ENCODE measurements at regions not wholly inside any gene's neighbourhood (a gene's known extent, or its start where the extent isn't known, plus 50 kb on each side); places are given as distances from the start of the nearest gene placed in this dataset.

DNA sequence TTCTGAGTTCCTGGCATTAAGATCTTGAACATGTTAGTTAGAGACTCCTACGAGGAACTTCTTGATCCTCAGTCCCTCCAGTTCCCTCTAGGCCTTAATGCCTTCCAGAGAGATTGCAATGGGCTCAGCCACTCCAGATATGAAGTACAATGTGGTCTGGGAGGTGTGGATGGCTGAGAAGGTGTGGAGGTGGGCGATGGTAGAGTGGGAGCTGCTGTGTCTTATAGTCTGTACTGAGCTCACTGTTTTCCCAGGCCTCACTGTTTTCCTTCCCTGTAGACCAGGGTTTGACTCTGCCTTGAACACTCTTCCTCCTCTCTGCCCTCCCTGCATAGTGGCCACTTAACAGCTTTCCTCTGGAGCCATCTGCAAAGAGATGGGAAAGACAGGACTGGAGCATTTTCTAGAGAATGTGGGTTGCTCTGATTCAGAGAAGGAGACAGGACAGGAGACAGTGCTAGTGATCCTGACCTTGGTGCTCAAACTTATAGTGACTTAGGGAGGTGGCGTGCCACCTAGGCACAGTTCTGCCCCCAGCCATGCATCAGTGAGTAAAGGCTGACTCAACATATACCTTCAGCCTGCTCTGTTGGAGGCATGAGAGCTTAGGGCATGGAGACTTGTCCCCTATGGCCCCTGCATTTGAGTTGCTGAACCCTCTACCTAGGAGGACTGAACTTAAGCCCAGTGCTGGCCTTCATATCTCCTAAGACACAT, 129.7 kb downstream of the TDRD15 start:
- Histone ChIP-seq H3K4me3 (ENCODE audit: insufficient read length, low read depth) (no peak overlapping the region), H3K9ac (ENCODE audit: insufficient read length, low read depth) (no peak overlapping the region), H3K4me1 (ENCODE audit: insufficient read depth, insufficient read length) (no peaks in the 10 kb centered on the region), H3K9me3 (ENCODE audit: insufficient read depth, low read length) (no peaks in the 10 kb centered on the region), H3K36me3 (ENCODE audit: insufficient read depth, insufficient read length, low read length) (no peaks in the 10 kb centered on the region), H3K27me3 (ENCODE audit: insufficient read depth, insufficient read length) (no peaks in the 10 kb centered on the region)
- no peak for DNase-seq (ENCODE audit: low read depth, low spot score)
- TF ChIP-seq SUZ12 (IDR thresholded peaks at IDR 0.05; ENCODE audit: extremely low read depth, insufficient read depth, insufficient read length) (no peak), YY1 (IDR thresholded peaks at IDR 0.05; ENCODE audit: insufficient read depth, insufficient read length) (no peak), ZNF274 (IDR thresholded peaks at IDR 0.05; ENCODE audit: low read depth, low read length) (no peak)

DNA sequence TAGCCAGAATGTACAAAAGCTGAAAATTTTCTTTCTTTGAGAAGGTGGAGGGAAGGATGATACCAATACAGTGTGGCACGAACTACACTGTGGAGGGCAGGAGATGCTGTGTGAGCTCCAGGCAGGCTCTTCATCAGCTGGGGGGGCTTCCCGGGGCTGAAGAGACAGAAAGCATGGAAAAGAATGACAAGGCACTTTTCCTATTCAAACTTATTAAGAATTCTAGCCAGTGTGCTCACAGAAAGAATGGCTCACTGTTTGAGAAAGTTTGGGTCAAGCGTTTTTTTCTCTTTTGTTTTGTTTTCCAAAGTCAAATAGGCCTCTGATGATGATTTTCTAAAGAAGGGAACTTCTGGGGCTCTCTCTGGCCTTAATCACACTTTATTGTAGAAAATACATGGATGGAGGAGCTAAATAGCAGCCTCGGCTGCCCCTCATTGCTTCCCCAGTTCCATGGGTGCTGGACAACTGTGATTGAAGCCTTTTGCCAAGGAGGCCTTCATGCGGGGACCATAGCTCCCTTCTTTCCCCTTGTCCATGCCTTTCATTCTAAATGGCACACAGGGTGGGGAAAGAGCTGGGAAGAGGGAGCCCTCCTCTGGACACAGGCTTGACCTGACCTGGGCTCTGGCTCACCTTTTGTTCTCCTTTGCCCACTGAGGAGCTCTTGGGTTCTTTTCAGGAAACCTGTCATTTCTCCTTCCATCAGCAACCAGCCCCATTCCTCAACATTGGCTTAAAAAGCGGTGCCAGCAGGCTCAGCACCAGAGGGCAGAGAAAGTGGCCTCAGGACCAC, 130.6 kb downstream of the TDRD15 start:
- no peaks in the 10 kb centered on the region for H3K4me1 ChIP-seq (ENCODE audit: insufficient read depth, insufficient read length)
- H3K9ac ChIP-seq (ENCODE audit: insufficient read length, low read depth): no peak overlapping the region
- H3K27me3 ChIP-seq (ENCODE audit: insufficient read depth, insufficient read length): no peaks in the 10 kb centered on the region
- no peaks in the 10 kb centered on the region for H3K36me3 ChIP-seq (ENCODE audit: insufficient read depth, insufficient read length, low read length)
- TF ChIP-seq YY1 (IDR thresholded peaks at IDR 0.05; ENCODE audit: insufficient read depth, insufficient read length) (no peak), ZNF274 (IDR thresholded peaks at IDR 0.05; ENCODE audit: low read depth, low read length) (no peak), SUZ12 (IDR thresholded peaks at IDR 0.05; ENCODE audit: extremely low read depth, insufficient read depth, insufficient read length) (no peak)
- H3K4me3 ChIP-seq (ENCODE audit: insufficient read length, low read depth): no peak overlapping the region
- no peak for DNase-seq (ENCODE audit: low read depth, low spot score)
- no peaks in the 10 kb centered on the region for H3K9me3 ChIP-seq (ENCODE audit: insufficient read depth, low read length)

DNA sequence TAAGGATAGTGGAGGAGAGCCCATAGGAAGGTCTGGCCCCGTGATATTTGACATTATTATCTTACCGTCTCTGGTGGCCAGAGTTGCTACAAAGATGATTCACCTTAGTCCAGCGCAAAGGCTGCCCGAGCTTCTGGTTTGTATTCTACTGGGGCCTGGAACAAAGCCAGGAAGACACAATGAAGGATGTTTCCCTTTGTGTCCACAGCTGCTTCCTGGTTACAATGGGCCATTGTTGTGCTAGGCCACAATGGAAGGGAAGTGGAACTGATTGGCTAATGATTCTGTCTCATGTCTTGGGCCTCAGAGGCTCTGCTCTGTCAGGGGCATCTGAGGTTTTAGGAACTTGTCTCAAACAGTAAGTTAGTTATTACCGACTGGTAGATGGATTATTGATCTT, 132.2 kb downstream of the TDRD15 start:
- H3K27me3 ChIP-seq (ENCODE audit: insufficient read depth, insufficient read length): no peaks in the 10 kb centered on the region
- DNase-seq (ENCODE audit: low read depth, low spot score): no peak
- TF ChIP-seq ZNF274 (IDR thresholded peaks at IDR 0.05; ENCODE audit: low read depth, low read length): no peak
- TF ChIP-seq SUZ12 (IDR thresholded peaks at IDR 0.05; ENCODE audit: extremely low read depth, insufficient read depth, insufficient read length): no peak
- no peak for TF ChIP-seq YY1 (IDR thresholded peaks at IDR 0.05; ENCODE audit: insufficient read depth, insufficient read length)
- H3K4me3 ChIP-seq (ENCODE audit: insufficient read length, low read depth): no peak overlapping the region
- H3K9me3 ChIP-seq (ENCODE audit: insufficient read depth, low read length): no peaks in the 10 kb centered on the region
- H3K9ac ChIP-seq (ENCODE audit: insufficient read length, low read depth): no peak overlapping the region
- no peaks in the 10 kb centered on the region for H3K36me3 ChIP-seq (ENCODE audit: insufficient read depth, insufficient read length, low read length)
- H3K4me1 ChIP-seq (ENCODE audit: insufficient read depth, insufficient read length): no peaks in the 10 kb centered on the region

DNA sequence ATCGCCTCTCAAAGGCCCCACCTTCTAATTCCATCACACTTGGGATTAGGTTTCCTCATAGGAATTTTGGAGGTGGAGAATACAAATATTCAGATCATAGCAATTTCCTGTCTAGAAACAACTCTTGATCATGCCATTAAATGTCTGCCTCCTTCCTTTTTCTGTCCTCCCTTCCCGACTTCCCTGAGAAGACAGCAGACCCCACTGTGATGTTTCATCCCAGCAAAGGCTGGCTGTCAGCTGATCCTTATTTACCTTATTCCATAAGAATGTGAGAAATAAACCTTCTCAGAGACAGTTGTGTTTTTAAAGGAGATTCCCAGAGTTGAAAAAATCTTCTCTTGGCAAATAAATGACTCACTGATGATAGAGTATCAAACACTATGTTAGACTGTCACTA, 133.9 kb downstream of the TDRD15 start:
- H3K27me3 ChIP-seq (ENCODE audit: insufficient read depth, insufficient read length): no peaks in the 10 kb centered on the region
- no peak for DNase-seq (ENCODE audit: low read depth, low spot score)
- no peaks in the 10 kb centered on the region for H3K9me3 ChIP-seq (ENCODE audit: insufficient read depth, low read length)
- H3K36me3 ChIP-seq (ENCODE audit: insufficient read depth, insufficient read length, low read length): no peaks in the 10 kb centered on the region
- H3K4me1 ChIP-seq (ENCODE audit: insufficient read depth, insufficient read length): no peaks in the 10 kb centered on the region
- TF ChIP-seq YY1 (IDR thresholded peaks at IDR 0.05; ENCODE audit: insufficient read depth, insufficient read length) (no peak), ZNF274 (IDR thresholded peaks at IDR 0.05; ENCODE audit: low read depth, low read length) (no peak), SUZ12 (IDR thresholded peaks at IDR 0.05; ENCODE audit: extremely low read depth, insufficient read depth, insufficient read length) (no peak)
- no peak overlapping the region for H3K9ac ChIP-seq (ENCODE audit: insufficient read length, low read depth)
- H3K4me3 ChIP-seq (ENCODE audit: insufficient read length, low read depth): no peak overlapping the region

DNA sequence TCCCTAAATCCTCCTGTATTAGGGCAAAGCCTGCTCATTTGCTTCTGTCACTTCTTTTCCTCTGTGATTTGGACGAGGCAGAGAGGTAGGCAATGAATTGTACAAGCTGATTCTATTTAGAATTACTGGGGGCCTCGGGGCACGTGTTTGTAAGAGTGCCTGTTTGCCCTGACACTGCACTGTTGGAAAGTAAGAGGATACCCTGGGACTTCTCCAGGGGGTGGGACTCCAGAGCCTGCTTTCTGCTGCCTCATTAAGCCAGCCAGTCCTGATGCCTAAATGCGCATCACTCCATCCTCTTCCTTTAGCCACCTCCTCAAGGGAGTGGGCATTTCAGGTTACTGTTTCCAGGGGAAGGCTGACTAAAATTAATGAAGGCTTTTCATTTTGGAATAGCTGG, 134.3 kb downstream of the TDRD15 start:
- Histone ChIP-seq H3K36me3 (ENCODE audit: insufficient read depth, insufficient read length, low read length) (no peaks in the 10 kb centered on the region), H3K9me3 (ENCODE audit: insufficient read depth, low read length) (no peaks in the 10 kb centered on the region), H3K27me3 (ENCODE audit: insufficient read depth, insufficient read length) (no peaks in the 10 kb centered on the region), H3K9ac (ENCODE audit: insufficient read length, low read depth) (no peak overlapping the region), H3K4me3 (ENCODE audit: insufficient read length, low read depth) (no peak overlapping the region), H3K4me1 (ENCODE audit: insufficient read depth, insufficient read length) (no peaks in the 10 kb centered on the region)
- peak; percentile 25 for DNase-seq (ENCODE audit: low read depth, low spot score)
- TF ChIP-seq YY1 (IDR thresholded peaks at IDR 0.05; ENCODE audit: insufficient read depth, insufficient read length) (no peak), SUZ12 (IDR thresholded peaks at IDR 0.05; ENCODE audit: extremely low read depth, insufficient read depth, insufficient read length) (no peak), ZNF274 (IDR thresholded peaks at IDR 0.05; ENCODE audit: low read depth, low read length) (no peak)

DNA sequence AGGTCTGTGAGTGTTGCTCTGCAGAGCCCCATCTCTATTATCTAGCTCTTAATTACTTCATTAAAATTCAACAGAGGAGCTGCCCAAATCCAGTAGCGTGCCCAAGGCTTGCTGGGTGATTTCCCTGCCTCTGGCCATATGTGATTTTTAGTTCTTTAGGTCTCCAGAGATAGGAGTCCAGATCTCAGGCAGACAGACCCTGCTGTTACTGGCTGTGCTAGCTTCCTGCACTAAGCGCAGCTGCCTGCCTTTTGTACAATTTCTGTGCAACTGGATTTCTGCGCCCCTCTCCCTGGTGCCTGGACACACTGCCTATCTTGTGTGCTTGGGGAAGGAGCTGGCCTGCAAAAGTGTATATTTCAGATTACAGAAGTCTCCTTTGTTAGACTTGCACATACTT, 136.5 kb downstream of the TDRD15 start:
- no peak for TF ChIP-seq ZNF274 (IDR thresholded peaks at IDR 0.05; ENCODE audit: low read depth, low read length)
- TF ChIP-seq SUZ12 (IDR thresholded peaks at IDR 0.05; ENCODE audit: extremely low read depth, insufficient read depth, insufficient read length): no peak
- no peak for TF ChIP-seq YY1 (IDR thresholded peaks at IDR 0.05; ENCODE audit: insufficient read depth, insufficient read length)
- no peaks in the 10 kb centered on the region for H3K27me3 ChIP-seq (ENCODE audit: insufficient read depth, insufficient read length)

DNA sequence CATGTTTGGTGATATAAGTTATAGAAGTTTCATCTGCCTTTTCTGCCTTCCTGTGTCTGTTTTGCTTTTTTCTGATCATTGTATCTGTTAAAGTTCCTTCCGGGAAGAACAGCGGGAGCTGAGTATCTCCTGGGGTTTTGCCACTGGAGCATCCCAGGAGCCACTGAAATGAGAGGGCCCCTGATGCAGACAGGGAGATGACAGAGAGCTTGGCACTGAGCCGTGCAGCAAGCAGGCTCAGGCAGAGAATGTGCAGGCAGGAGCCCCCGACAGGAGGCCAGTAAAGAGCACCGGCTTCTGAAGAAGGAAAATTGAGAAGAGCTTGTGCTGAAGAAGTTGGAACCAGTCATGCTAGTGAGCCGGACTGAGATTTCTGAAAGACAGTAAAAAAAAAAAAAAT, 137.8 kb downstream of the TDRD15 start:
- no peak overlapping the region for H3K4me3 ChIP-seq (ENCODE audit: insufficient read length, low read depth)
- no peaks in the 10 kb centered on the region for H3K9me3 ChIP-seq (ENCODE audit: insufficient read depth, low read length)
- H3K27me3 ChIP-seq (ENCODE audit: insufficient read depth, insufficient read length): no peaks in the 10 kb centered on the region
- no peak overlapping the region for H3K9ac ChIP-seq (ENCODE audit: insufficient read length, low read depth)
- DNase-seq (ENCODE audit: low read depth, low spot score): no peak
- no peaks in the 10 kb centered on the region for H3K36me3 ChIP-seq (ENCODE audit: insufficient read depth, insufficient read length, low read length)
- H3K4me1 ChIP-seq (ENCODE audit: insufficient read depth, insufficient read length): no peaks in the 10 kb centered on the region
- TF ChIP-seq ZNF274 (IDR thresholded peaks at IDR 0.05; ENCODE audit: low read depth, low read length) (no peak), YY1 (IDR thresholded peaks at IDR 0.05; ENCODE audit: insufficient read depth, insufficient read length) (no peak), SUZ12 (IDR thresholded peaks at IDR 0.05; ENCODE audit: extremely low read depth, insufficient read depth, insufficient read length) (no peak)

More for the DNA sequence above, 136.5 kb downstream of the TDRD15 start:
- no peaks in the 10 kb centered on the region for H3K4me1 ChIP-seq (ENCODE audit: insufficient read depth, insufficient read length)
- H3K4me3 ChIP-seq (ENCODE audit: insufficient read length, low read depth): no peak overlapping the region
- H3K36me3 ChIP-seq (ENCODE audit: insufficient read depth, insufficient read length, low read length): no peaks in the 10 kb centered on the region
- H3K9ac ChIP-seq (ENCODE audit: insufficient read length, low read depth): no peak overlapping the region
- H3K9me3 ChIP-seq (ENCODE audit: insufficient read depth, low read length): no peaks in the 10 kb centered on the region
- no peak for DNase-seq (ENCODE audit: low read depth, low spot score)
